22Rv1 (cell line): ENCODE measurements at regions not wholly inside any gene's neighbourhood (a gene's known extent, or its start where the extent isn't known, plus 50 kb on each side); places are given as distances from the start of the nearest gene placed in this dataset.

Experiments
- H3K27ac ChIP-seq: fragments of 450-650 bp; 2 replicates; pipeline ENCODE4 v1.5.1; 2017
- ZFX ChIP-seq: fragments of 450-650 bp; IDR thresholded peaks from 2 replicates; pipeline ENCODE4 v1.6.1; 2017; ENCODE audit warnings: antibody characterized with exemption, borderline replicate concordance
- TF ChIP-seq, protein P1 (sequence below): fragments of 450-650 bp; IDR thresholded peaks from 2 replicates; pipeline ENCODE4 v1.5.1; 2017; ENCODE audit warnings: mild to moderate bottlenecking

DNA sequence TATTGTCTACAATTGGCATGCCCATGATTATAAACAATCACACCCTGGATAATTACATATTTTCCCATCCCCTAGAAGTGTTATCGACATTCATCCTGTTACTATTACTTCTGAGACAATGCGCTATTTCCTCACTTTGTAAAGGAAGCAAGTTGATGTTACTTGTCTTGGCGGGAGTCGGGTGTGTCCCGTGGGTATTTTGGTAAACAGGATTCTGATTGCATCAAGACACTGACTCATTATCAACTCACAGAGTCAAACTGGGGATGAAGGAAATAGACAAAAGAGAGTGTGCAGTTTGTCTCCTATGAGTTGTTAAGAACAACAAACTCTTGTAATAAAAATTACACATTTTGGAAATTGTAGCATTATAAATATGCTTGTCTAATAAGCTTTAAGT lies 142.7 kb downstream of the GALR1 start:
- TF ChIP-seq, protein P1, sequence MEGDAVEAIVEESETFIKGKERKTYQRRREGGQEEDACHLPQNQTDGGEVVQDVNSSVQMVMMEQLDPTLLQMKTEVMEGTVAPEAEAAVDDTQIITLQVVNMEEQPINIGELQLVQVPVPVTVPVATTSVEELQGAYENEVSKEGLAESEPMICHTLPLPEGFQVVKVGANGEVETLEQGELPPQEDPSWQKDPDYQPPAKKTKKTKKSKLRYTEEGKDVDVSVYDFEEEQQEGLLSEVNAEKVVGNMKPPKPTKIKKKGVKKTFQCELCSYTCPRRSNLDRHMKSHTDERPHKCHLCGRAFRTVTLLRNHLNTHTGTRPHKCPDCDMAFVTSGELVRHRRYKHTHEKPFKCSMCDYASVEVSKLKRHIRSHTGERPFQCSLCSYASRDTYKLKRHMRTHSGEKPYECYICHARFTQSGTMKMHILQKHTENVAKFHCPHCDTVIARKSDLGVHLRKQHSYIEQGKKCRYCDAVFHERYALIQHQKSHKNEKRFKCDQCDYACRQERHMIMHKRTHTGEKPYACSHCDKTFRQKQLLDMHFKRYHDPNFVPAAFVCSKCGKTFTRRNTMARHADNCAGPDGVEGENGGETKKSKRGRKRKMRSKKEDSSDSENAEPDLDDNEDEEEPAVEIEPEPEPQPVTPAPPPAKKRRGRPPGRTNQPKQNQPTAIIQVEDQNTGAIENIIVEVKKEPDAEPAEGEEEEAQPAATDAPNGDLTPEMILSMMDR = no peak
- no peak for TF ChIP-seq ZFX
- no peak overlapping the region for H3K27ac ChIP-seq

DNA sequence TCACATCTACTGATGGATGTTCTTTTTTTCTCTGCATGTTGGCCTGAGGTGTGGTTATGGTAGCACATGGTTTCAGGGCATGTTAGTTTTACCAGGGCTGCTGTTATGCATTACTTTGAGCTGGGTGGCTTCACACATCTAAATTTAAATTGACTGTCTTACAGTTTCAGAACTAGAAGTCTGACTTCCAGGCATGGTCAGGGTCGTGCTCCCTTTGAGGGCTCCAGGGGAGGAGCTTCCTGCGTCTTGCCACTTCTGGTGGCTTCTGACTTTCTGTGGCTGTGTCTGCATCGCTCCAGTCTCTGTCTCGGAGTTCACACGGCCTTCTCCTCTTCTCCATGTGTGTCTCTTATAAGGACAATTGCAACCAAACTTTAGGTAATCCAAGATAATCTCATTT lies 143.9 kb downstream of the GALR1 start:
- no peak for TF ChIP-seq ZFX
- TF ChIP-seq, protein P1 = no peak
- no peak overlapping the region for H3K27ac ChIP-seq

DNA sequence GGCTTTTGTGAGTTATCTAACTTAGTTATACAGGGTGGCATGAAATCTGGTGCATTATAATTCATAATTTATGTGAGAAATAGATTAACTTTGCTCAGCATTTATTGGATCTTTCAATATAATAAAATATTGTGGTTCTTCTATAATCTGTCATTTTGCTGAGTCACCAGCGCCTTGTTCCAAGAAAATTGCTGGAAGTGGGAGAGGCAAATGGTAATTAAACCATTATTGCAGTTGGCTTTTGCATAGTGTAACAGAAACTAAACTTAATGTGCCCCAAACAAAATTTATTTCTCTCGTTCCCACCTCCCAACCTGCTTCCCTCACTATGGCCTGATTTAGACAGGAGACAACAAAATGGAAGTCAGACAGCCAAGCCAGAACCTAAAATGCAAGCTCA lies 146.3 kb downstream of the GALR1 start:
- H3K27ac ChIP-seq = no peak overlapping the region
- TF ChIP-seq ZFX = no peak
- TF ChIP-seq, protein P1 = no peak

DNA sequence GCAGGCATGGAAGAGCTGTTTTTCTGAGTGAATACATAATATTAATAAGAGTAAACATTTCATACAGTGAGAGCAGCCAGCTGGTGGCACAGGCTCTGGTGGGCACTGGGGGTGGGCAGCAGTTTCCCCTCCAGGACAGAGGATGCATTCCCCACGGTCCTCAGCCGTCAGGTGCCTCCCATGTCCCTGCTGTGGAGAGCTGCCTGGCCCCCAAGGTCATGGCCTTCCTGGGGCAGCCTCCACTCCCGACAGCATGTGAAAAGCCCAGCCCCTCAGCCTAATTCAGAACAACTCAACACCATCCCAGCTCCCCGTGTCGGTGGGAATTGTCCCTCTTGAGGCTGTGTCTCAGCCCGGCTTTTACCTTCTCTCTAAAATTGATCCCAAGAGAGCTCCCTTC lies 147.4 kb downstream of the GALR1 start:
- H3K27ac ChIP-seq = no peak overlapping the region
- TF ChIP-seq ZFX = no peak
- TF ChIP-seq, protein P1 = no peak

DNA sequence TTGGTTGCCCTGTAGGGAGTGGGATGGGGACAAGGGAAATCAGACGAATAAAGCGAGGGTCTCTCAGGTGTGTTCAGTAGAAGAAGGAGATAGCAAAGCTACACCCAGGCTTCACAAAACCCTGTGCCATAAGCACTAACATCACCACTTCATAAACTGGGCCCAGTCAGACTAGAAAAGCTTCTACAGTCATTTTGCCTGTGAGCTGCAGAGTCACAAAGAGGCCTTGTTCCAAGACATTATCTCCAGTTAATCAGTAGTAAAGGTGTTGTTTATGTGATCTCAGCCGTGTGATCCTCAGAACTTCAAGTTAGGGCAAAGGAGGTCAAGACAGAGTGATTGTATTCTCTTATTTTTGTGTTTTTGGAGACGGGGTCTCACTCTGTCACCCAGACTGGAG lies 148.0 kb downstream of the GALR1 start:
- H3K27ac ChIP-seq = no peak overlapping the region
- TF ChIP-seq, protein P1 = no peak
- no peak for TF ChIP-seq ZFX

DNA sequence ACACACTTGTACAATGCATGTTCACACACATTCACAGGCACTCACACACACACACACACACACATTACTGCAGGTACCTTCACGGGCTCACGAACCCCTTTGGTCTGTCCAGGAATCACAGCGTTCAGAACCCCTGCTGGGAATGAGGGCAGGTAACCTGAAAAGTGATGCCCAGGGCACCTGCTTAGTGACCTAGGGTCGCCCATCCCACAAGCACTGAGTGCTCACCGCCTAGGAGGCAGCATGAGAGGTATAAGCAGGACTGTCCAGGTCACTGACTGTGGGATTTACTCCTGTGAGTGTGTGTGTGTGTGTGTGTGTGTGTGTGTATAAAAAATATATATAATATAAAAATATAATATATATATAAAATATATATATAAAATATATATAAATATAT lies 150.9 kb downstream of the GALR1 start:
- TF ChIP-seq, protein P1 = no peak
- no peak for TF ChIP-seq ZFX
- H3K27ac ChIP-seq = no peak overlapping the region

DNA sequence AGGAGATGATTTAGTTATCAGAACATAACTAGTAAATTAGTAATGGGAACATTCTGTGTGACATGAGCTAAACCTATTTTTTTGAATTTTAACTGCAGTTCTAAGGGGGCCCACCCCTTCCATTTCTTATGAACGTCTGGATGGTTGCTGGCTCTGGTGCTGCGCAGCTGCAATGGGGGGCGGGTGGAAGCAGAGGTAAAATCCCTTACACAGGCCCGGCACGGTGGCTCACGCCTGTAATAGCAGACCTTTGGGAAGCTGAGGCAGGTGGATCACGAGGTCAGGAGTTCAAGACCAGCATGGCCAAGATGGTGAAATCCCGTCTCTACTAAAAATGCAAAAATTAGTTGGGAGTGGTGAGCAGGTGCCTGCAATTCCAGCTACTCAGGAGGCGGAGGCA lies 151.5 kb downstream of the GALR1 start:
- H3K27ac ChIP-seq = no peak overlapping the region
- no peak for TF ChIP-seq ZFX
- TF ChIP-seq, protein P1 = no peak
